DOHH2 (cell line): ENCODE measurements at regions not wholly inside any gene's neighbourhood (a gene's known extent, or its start where the extent isn't known, plus 50 kb on each side); places are given as distances from the start of the nearest gene placed in this dataset.

Experiments used
- EZH2phosphoT487 ChIP-seq: fragments of 200-600 bp; sonication (generic); IDR thresholded peaks from 2 replicates; pipeline ENCODE4 v1.6.1; 2017; ENCODE audit warnings: borderline replicate concordance, mild to moderate bottlenecking, antibody characterized with exemption, low read length, moderate library complexity, mixed read lengths
- TF ChIP-seq, protein P1 (sequence below): fragments of 200-600 bp; sonication (generic); IDR thresholded peaks from one replicate; pipeline ENCODE4 v1.5.1; 2014; ENCODE audit warnings: antibody characterized with exemption, mild to moderate bottlenecking, low read depth, low read length; ENCODE audit not compliant: poor library complexity, severe bottlenecking

DNA sequence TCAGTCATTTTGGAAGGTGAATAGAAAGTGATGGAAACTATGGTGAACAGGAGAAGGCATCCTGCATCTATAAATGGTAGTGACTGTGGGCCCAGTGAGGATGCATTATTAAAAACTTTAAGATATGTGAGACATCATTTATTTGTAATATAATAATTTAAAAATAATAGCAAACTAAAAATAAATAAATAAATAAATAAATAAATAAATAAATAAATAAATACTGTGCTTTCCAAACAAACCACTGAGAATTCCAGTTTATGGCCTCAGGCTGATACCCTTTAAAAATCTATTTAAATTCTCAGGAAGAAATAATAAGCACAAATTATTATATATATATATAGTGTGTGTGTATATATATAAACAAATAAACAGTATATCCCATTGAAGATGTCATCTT lies 248.0 kb upstream of the DCAF8L1 start:
- TF ChIP-seq, protein P1, sequence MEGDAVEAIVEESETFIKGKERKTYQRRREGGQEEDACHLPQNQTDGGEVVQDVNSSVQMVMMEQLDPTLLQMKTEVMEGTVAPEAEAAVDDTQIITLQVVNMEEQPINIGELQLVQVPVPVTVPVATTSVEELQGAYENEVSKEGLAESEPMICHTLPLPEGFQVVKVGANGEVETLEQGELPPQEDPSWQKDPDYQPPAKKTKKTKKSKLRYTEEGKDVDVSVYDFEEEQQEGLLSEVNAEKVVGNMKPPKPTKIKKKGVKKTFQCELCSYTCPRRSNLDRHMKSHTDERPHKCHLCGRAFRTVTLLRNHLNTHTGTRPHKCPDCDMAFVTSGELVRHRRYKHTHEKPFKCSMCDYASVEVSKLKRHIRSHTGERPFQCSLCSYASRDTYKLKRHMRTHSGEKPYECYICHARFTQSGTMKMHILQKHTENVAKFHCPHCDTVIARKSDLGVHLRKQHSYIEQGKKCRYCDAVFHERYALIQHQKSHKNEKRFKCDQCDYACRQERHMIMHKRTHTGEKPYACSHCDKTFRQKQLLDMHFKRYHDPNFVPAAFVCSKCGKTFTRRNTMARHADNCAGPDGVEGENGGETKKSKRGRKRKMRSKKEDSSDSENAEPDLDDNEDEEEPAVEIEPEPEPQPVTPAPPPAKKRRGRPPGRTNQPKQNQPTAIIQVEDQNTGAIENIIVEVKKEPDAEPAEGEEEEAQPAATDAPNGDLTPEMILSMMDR, result no peak
- no peak for TF ChIP-seq EZH2phosphoT487
